Activated naive CD4-positive, alpha-beta T cell treated with anti-CD3 and anti-CD28 coated beads, Interleukin-2, amount 50 U/mL, for 72 hours (primary cell): ENCODE measurements at regions not wholly inside any gene's neighbourhood (a gene's known extent, or its start where the extent isn't known, plus 50 kb on each side); places are given as distances from the start of the nearest gene placed in this dataset.

ENCODE experiments used
- ATAC-seq, 2 donors: fragments of 150-1000 bp; cut with Tn5 transposase; 2 replicates each; pipeline ENCODE4 v1.10.0; 2021; ENCODE audit warnings: mild to moderate bottlenecking in 2 of 2, moderate library complexity in 2 of 2
- DNase-seq, 2 donors: peaks; one replicate each; pipeline ENCODE4 v3.0.0; 2021 to 2022; ENCODE audit warnings: low spot score in 2 of 2
- H3K27ac Mint-ChIP-seq, 2 donors: one replicate each; pipeline ENCODE4 v1.8.0; 2022; ENCODE audit warnings: mild to moderate bottlenecking in 2 of 2, mixed read lengths in 2 of 2
- H3K36me3 Mint-ChIP-seq, 2 donors: one replicate each; pipeline ENCODE4 v1.8.0; 2022; ENCODE audit warnings: mixed read lengths in 2 of 2
- H3K9me3 Mint-ChIP-seq, 2 donors: one replicate each; pipeline ENCODE4 v1.8.0; 2022; ENCODE audit warnings: mixed read lengths in 2 of 2

DNA sequence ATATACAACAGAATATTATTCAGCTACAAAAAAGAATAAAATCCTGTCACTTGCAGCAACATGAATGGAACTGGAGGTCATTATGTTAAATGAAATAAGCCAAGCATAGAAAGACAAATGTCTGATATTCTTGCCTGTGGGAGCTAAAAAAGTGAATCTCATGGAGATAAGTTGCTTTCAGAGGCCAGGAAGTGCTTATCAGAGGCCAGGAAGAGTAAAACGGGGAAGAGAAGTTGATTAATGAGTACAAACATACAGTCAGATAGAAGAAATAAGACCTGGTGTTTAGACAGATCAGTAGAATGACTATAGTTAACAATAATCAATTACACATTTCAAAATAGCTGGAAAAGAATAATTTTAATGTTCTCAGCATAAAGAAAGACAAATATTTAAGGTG is 54.4 kb upstream of the CPHXL start:
- Mint-ChIP-seq H3K36me3 (no peaks in the 10 kb centered on the region), H3K27ac (no peak overlapping the region), H3K9me3 (no peaks in the 10 kb centered on the region)
- no peak for DNase-seq
- ATAC-seq: no peak

DNA sequence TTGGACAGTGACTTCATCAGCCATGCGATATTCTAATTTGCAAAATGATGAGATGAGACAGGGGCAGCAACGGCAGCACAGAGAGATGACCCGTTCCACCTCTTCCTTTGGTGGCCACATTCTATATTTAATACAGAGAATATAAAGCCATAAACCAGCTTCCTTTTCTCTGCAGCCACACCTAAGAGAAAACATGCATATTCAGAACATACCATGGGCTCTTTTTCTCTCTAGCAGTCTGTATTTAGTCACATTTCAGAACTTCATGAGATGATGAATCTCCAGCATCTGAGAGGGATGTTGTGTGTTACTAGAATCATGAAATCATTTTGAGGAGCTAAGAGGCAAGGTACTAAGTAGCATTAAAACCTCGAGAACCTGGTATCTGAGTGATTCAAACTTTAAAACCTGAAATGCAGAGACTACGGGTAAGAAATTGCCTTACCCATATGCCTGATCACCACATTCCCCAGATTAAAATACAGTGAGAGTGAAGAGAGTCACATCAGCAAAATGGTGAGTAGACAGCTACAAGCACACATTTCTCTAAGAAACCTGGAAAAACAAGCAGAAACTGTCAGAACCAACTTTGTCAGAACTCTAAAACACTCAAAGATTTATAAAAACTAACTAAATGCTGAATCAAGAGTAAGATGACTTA is 55.5 kb upstream of the CPHXL start:
- no peaks in the 10 kb centered on the region for H3K9me3 Mint-ChIP-seq
- no peak overlapping the region for H3K27ac Mint-ChIP-seq

DNA sequence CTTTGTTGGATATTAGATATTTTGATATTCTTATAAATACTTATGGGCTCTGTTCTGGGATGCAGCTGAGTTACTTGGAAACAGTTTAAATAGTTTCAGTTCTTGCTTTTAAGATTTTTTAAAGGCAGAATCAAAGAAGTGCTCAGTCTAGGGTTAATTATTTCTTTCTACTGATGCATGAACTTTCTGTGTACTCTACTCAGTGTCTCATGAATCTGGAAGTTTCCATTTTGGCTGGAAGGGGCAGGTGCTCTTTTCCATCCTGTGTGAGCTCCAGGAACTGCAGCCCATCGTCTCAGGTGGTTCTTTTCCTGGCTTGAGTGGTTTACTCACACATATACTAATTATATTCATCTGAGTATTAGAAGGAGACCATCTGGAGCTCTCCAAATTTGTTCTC is 61.1 kb upstream of the CPHXL start:
- no peak overlapping the region for H3K27ac Mint-ChIP-seq
- DNase-seq (no peak), ATAC-seq (no peak)
- H3K36me3 Mint-ChIP-seq: no peaks in the 10 kb centered on the region
- no peaks in the 10 kb centered on the region for H3K9me3 Mint-ChIP-seq

More for the DNA sequence above, 55.5 kb upstream of the CPHXL start:
- no peak for DNase-seq
- ATAC-seq: no peak
- H3K36me3 Mint-ChIP-seq: no peaks in the 10 kb centered on the region

DNA sequence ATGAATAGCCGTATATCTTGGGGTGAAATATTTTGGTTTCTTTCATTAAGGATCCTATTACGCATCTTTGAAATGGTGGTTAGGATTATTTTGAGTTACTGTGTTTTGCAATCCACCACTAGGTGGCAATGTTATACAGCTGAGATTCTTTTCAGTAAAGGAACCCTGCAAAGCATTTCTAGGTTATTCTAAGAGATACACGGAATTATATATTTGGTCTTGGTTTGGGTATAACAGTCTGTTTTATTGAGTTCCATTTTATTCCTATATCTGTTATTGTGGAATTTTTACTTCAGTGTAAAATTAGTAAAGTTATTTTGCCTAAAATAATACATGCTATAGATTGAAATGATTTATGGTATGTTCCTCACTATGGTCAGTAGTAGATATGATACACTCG is 62.9 kb upstream of the CPHXL start:
- no peaks in the 10 kb centered on the region for H3K9me3 Mint-ChIP-seq
- ATAC-seq (peak in 1 of 2 donors; percentile 57), DNase-seq (peak in 1 of 2 donors; percentile 16)
- no peak overlapping the region for H3K27ac Mint-ChIP-seq
- no peaks in the 10 kb centered on the region for H3K36me3 Mint-ChIP-seq

DNA sequence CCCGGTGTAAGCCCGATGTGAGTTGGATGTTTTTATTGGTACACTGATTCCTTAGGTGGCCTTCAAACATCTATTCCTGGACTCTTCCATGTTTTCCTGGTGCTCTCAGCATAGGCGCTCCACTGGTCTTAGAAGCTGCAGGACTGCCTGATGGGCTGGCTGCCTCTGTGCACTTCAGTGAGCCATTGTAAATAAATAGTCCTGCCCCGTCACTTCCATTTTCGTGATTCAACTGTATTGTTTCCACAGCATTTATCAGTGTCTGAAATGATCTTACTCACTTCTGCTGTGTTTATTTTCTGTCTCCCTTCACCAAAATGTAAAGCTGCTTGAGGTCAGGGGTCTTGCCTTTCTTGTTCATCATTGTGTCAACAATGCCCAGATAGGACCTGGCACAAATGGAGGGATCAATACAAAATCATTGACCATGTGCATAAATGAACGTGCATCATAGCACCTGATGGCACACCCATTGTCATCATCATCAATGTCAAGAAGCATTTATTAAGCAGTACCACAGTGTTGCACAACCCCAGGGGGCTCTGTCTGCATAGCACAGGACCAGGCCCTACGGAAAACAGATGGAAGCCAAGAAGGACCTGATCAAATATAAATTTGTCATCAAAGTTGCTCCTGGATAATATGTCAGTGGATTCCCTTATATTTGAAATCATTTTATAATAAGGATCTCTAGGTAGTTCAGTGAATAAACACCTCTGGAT is 66.6 kb upstream of the CPHXL start:
- H3K36me3 Mint-ChIP-seq: no peaks in the 10 kb centered on the region
- no peak overlapping the region for H3K27ac Mint-ChIP-seq
- no peak for ATAC-seq
- peaks cover 0 to 4% of the 10 kb centered on the region in 2 donors for H3K9me3 Mint-ChIP-seq
- DNase-seq: no peak

DNA sequence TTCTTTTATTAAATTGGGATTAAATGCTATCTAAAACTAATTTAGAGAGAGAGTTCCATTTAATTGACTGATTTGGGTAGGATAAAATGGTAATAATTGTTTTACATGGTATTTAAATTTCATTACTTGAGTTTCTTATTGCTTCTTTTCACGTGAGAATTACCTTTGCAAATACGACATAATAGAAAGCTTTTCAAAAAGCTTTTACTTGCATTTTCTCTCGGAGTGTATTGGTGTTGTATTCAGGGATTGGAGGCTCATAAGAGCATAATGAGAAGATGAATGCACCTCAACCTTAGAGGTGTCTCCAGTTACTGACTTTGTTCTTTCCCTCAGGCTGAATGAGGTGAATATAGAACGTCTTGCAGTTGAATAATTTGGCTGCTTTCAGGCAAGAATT is 67.4 kb upstream of the CPHXL start:
- no peak for ATAC-seq
- H3K9me3 Mint-ChIP-seq: peaks cover 0 to 4% of the 10 kb centered on the region in 2 donors
- no peak overlapping the region for H3K27ac Mint-ChIP-seq
- no peaks in the 10 kb centered on the region for H3K36me3 Mint-ChIP-seq
- DNase-seq: no peak

DNA sequence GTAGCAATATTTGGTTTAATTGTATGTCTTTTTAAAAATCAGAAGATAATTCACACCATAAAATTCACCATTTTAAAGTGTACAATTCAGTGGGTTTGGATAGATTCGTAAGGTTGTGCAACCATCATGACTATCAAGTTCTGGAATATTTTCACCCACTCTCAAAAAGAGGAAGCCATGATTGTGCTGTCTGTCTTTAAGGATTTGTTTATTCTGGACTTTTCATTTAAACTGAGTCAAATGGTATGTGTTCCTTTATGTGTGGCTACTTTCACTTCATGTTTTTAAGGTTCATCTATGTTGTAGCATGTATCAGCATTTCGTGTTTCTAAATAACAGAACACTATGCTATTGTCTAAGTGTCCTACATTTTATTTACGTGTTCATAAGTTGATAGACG is 68.1 kb upstream of the CPHXL start:
- Mint-ChIP-seq H3K36me3 (no peaks in the 10 kb centered on the region), H3K9me3 (peaks cover 0 to 4% of the 10 kb centered on the region in 2 donors), H3K27ac (no peak overlapping the region)
- DNase-seq (no peak), ATAC-seq (no peak)

DNA sequence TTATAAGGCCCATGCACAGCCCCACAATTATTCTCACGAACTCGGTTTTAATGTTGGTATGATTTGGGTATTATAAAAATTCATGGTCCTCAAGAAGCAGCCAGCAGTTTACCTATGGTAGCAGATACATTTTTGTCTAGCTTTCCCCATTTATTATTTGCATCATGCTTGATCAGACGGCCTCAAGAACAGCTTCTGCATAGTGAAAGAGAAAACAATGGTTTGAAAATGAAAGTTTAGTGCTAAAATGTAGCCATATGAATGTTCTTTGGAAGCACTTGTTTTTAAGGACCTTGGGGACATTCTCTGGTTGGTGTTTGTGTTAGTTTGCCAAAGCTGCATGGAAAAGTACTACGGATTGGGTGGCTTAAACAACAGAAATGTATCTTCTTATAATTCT is 72.4 kb upstream of the CPHXL start:
- ATAC-seq (no peak), DNase-seq (no peak)
- H3K36me3 Mint-ChIP-seq: no peaks in the 10 kb centered on the region
- H3K9me3 Mint-ChIP-seq: peaks cover 0 to 4% of the 10 kb centered on the region in 2 donors
- no peak overlapping the region for H3K27ac Mint-ChIP-seq

DNA sequence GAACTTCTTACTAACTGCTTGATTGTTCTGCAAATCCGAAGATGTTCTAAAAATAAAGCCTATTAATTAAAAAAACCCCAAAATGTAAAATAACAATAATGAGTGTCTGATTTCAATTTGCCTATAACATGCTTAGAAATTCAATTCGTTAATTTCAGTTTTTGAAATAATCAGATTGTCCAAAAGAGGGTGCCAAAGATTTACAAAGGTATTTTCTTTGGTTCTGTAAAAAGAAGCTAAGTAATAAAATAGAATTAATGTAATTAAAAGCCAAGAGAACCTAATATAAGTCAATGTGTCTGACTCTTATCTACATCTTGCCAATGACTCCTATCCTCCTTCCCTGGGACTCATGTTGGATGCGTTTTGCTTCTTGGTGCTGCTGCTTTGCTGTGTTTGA is 75.0 kb upstream of the CPHXL start:
- Mint-ChIP-seq H3K36me3 (no peaks in the 10 kb centered on the region), H3K9me3 (peaks cover 0 to 2% of the 10 kb centered on the region in 2 donors), H3K27ac (no peak overlapping the region)
- no peak for ATAC-seq
- no peak for DNase-seq

DNA sequence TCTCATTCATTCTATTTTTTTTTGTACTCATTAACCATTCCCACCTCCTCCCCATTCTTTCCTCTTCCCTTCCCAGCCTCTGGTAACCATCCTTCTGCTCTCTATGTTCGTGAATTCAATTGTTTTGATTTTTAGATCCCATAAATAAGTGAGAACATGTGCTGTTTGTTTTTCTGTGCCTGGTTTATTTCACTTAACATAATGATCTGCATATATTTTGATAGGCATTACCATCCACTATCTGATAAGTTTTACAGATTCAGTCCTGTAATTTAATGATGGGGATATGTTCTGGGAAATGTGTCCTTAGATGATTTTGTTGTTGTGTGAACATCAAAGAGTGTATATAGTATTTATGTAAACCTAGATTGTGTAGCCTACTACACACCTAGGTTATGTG is 77.5 kb upstream of the CPHXL start:
- no peak overlapping the region for H3K27ac Mint-ChIP-seq
- H3K9me3 Mint-ChIP-seq: no peaks in the 10 kb centered on the region
- H3K36me3 Mint-ChIP-seq: no peaks in the 10 kb centered on the region
- DNase-seq: no peak
- no peak for ATAC-seq

DNA sequence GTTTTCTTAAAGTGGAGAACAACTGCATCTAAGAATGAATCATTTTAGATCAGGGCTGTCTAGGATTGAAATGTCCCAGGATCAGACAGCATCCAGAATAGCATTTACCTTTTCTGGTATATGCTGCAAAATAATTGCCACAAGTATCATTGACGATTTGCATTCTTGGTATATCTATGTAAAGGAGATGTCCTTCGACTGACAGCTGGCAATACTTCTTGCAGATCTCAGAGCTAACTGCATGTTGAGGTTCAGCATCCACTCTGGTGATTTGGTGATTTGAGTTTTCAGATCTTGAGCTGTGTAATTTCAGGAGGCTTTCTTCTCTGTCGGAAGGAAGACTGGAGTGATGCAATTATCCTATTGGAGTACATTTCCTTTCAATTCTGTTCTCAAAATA is 78.1 kb upstream of the CPHXL start:
- no peaks in the 10 kb centered on the region for H3K36me3 Mint-ChIP-seq
- no peak for ATAC-seq

DNA sequence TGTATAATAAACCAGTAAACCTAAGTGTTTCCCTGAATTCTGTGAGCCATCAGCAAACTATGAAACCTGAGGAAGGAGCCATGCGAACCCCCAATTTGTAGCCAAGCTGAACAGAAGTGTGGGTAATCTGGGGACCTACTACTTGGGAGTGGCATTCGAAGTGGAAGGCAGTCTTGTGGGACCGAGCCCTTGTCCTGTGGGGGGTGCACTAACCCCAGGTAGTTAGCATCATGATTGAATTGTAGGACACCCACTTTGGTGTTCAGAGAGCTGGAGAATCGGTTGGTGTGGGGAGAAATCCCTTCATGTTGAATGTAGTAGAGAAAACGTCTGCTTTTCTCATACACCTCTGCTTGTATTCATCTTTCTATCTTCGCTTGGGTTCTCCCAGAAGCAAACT is 79.7 kb upstream of the CPHXL start:
- no peak for DNase-seq
- ATAC-seq: no peak
- Mint-ChIP-seq H3K9me3 (no peaks in the 10 kb centered on the region), H3K36me3 (no peaks in the 10 kb centered on the region), H3K27ac (no peak overlapping the region)

More for the DNA sequence above, 78.1 kb upstream of the CPHXL start:
- DNase-seq: no peak
- Mint-ChIP-seq H3K27ac (no peak overlapping the region), H3K9me3 (no peaks in the 10 kb centered on the region)

DNA sequence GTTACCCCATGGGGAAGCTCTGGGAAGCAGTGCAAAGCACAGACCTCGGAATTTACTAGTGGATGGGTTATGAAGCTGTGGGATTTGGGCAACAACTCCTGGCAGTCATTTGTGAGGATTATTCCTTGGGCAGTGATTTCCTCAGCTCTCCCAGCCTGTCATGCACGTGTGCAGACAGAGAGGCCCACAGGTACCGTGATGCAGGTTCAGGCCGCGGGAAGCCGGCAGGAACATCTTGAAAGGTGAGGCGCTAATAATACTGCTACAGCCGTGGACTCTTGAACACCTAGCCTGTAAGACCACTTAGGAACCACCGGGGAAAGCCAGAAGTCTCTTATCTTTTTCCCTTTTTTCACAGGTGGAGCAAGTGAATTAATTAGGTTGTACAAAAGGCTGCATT is 80.2 kb upstream of the CPHXL start:
- Mint-ChIP-seq H3K27ac (no peak overlapping the region), H3K9me3 (no peaks in the 10 kb centered on the region)

DNA sequence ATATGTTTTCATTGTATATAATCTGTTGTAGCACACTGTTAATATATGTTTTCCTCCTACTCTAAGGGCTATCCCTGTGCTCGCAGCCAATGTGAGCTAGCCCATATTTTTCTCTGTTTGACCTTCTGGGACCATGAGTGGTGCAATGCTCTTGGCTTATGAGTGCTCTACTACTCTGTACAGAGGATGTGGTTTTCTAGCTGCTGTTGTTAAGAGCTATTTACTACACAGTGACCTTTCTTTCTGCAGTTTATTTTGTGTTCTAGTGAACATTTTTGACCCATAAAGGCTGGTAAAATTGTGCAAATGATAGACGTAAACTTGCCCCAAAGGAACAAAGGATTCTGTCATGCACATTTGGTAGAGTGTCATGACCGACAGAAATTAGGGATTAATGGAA is 84.1 kb upstream of the CPHXL start:
- H3K9me3 Mint-ChIP-seq: no peaks in the 10 kb centered on the region
- no peak overlapping the region for H3K27ac Mint-ChIP-seq

More for the DNA sequence above, 80.2 kb upstream of the CPHXL start:
- ATAC-seq (no peak), DNase-seq (no peak)
- H3K36me3 Mint-ChIP-seq: no peaks in the 10 kb centered on the region

DNA sequence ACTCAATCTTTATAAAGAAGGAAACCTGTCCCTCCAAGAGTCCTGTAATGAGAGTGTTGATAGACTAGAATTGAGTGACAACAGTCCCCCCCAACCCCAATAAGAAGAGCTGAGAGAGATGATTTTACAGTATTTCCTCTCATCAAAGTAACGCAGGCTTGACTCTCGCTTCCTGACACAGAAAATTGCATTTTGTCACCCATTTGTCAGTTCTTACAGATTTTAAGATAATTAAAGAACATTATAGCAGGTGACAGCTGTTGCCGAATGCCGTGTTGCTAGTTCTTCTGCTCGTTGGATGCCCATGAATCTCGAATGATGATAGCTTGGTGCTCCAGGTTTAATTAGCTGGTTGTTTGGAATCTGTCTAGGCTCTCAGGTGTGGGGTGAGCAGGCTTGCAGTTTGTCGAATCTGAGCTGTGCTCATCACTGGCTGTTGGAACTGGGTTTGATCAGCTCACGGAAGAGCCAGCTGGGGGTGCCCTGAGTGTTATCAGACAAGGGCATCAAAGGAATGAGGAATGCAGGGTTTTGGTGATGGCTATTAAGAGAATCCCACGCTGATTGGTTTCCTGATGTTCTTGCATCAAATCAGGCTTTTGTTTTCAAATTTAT is 84.8 kb upstream of the CPHXL start:
- ATAC-seq: no peak
- Mint-ChIP-seq H3K9me3 (no peaks in the 10 kb centered on the region), H3K27ac (no peak overlapping the region)

More for the DNA sequence above, 84.1 kb upstream of the CPHXL start:
- DNase-seq (no peak), ATAC-seq (no peak)
- H3K36me3 Mint-ChIP-seq: no peaks in the 10 kb centered on the region

DNA sequence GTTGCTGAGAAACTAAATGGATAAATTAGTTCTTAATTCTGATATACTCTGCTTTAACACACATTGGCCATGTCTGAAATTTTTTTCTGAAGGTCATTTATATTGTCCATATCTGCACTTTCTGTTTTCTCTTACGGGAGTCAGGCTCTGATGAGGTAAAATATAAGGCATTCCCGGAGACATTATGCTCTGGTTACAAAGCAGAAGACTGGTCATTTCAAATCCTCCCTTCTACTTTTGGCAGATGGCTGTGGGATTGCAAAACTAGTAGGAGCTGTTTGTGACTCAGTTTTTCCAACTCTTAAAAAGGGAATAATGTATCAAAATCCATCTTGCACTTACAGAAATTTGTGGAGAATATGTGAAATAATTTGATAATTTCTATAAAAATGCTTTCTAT is 92.2 kb upstream of the CPHXL start:
- DNase-seq (no peak), ATAC-seq (no peak)
- Mint-ChIP-seq H3K27ac (no peak overlapping the region), H3K9me3 (no peaks in the 10 kb centered on the region), H3K36me3 (no peaks in the 10 kb centered on the region)

More for the DNA sequence above, 84.8 kb upstream of the CPHXL start:
- no peaks in the 10 kb centered on the region for H3K36me3 Mint-ChIP-seq
- DNase-seq: no peak

DNA sequence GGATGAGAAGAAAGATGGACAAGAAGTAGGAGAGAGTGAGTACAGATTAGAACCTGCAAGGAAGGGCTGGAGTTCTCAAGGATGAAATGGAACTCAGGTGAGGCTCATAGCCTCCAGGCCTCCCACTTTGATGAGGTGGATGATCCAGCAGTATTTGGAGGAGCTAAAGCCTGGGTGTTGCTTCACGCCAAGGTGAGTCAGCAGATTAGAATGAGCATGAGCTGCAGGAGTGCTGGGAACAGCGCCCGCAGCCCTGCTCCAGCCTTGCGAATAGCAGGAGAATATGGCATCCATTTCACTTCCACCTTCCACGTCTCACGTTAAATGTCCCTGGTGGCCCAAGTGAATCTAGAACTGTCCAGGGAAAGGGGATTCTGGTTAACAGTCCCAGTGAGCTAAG is 94.4 kb upstream of the CPHXL start:
- DNase-seq: no peak
- peaks cover 0 to 3% of the 10 kb centered on the region in 2 donors for H3K9me3 Mint-ChIP-seq
- no peak for ATAC-seq
- H3K27ac Mint-ChIP-seq: no peak overlapping the region
- no peaks in the 10 kb centered on the region for H3K36me3 Mint-ChIP-seq

DNA sequence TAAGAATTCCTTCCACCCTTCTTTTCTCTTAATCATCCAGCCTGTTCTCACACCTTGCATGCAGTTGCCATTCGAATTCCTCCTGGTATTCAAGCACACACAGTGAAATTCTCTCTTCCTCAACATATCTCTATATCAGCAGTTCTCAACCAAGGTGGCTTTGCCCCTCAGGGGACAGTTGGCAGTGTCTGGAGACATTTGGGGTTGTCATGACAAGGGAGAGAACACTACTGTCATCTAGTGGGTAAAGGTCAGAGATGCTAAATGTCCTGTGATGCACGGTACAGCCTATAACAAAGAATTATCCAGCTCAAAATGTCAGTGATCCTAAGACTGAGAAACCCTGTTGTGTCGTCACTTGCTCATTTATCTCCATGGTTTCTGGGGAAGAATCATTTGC is 94.8 kb upstream of the CPHXL start:
- no peak for ATAC-seq
- peaks cover 0 to 3% of the 10 kb centered on the region in 2 donors for H3K9me3 Mint-ChIP-seq
- no peaks in the 10 kb centered on the region for H3K36me3 Mint-ChIP-seq
- no peak for DNase-seq
- no peak overlapping the region for H3K27ac Mint-ChIP-seq
